ENCODE measurements at regions not wholly inside any gene's neighbourhood (a gene's known extent, or its start where the extent isn't known, plus 50 kb on each side); places are given as distances from the start of the nearest gene placed in this dataset.

DNA sequence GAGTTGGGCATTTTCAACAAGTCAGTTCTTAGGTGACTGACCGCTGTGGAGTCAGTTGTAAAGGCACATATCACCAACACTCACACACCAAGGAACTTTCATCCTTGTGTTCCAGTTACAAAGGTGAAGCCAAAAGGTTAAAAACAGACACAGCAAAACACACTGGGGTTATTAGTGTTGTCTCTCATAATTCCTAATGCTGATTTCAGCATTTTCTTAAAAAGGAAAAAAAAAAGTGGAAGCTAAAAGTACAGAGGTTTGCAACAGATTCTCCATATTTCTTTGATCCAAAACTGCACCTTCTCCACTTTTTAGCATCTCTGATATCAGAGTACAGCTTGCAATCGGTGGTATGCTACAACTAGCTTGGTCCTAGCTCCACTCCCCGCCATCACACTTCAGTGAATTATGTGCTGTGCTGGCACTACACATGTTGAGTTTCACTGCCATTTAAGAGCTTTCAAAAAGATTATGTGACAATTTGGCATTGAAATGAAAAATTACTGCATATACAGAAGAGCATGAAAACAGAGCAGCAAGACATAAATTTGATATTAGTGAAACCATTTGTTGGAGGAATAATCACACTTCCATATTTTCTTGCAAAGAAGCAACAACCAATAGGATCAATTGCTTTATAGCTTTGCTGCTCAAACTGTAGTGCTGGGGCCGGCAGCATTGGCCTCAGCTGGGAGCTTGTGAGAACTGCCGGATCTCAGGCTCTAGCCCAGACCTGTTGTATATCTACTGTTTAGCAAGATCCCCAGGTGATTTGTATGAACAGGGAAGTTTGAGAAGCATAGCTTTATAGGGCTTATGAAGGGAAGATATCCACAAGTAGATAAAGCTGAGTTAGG, 62.3 kb upstream of the DAPL1 start:
- peaks cover 0 to 6% (median 0%) of the 10 kb centered on the region in 5 donors for H3K27me3 ChIP-seq (ENCODE audit: control insufficient read depth in 5 of 5, insufficient read depth in 4 of 5, low read length in 5 of 5)
- H3K9me3 ChIP-seq (ENCODE audit: control insufficient read depth in 5 of 5, low read length in 5 of 5): no peaks in the 10 kb centered on the region
- H3K27ac ChIP-seq (ENCODE audit: low read depth, low read length): no peak overlapping the region
- H3K4me3 ChIP-seq (ENCODE audit: low read depth in 1 of 5, low read length in 5 of 5): no peak overlapping the region
- H3K4me1 ChIP-seq (ENCODE audit: control insufficient read depth in 5 of 5, insufficient read depth in 5 of 5, low read length in 5 of 5): no peaks in the 10 kb centered on the region
- H3K36me3 ChIP-seq (ENCODE audit: control insufficient read depth in 5 of 5, insufficient read depth in 5 of 5, low read length in 5 of 5): no peaks in the 10 kb centered on the region
- no peak overlapping the region for H3K9ac ChIP-seq (ENCODE audit: low read length in 5 of 5)

DNA sequence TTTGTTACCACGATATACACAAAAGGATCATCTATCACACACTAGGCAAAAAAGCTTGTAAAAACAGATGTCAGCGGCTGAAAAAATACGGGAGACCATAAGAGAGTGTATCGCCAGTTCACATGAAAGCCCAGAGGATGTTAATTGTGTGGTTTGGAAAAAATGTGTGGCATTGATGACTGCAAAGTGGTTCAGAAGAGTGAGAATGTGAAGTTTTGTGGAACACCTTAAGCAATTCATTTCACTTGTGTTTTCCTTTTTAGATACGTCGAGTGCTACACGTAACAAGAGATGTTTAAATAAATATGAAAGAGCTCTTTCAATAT, 61.7 kb upstream of the DAPL1 start:
- no peak overlapping the region for H3K9ac ChIP-seq (ENCODE audit: low read length in 5 of 5)
- no peaks in the 10 kb centered on the region for H3K9me3 ChIP-seq (ENCODE audit: control insufficient read depth in 5 of 5, low read length in 5 of 5)
- no peaks in the 10 kb centered on the region for H3K4me1 ChIP-seq (ENCODE audit: control insufficient read depth in 5 of 5, insufficient read depth in 5 of 5, low read length in 5 of 5)
- H3K27me3 ChIP-seq (ENCODE audit: control insufficient read depth in 5 of 5, insufficient read depth in 4 of 5, low read length in 5 of 5): peaks cover 0 to 6% (median 0%) of the 10 kb centered on the region in 5 donors
- no peaks in the 10 kb centered on the region for H3K36me3 ChIP-seq (ENCODE audit: control insufficient read depth in 5 of 5, insufficient read depth in 5 of 5, low read length in 5 of 5)
- H3K27ac ChIP-seq (ENCODE audit: low read depth, low read length): no peak overlapping the region
- no peak overlapping the region for H3K4me3 ChIP-seq (ENCODE audit: low read depth in 1 of 5, low read length in 5 of 5)

DNA sequence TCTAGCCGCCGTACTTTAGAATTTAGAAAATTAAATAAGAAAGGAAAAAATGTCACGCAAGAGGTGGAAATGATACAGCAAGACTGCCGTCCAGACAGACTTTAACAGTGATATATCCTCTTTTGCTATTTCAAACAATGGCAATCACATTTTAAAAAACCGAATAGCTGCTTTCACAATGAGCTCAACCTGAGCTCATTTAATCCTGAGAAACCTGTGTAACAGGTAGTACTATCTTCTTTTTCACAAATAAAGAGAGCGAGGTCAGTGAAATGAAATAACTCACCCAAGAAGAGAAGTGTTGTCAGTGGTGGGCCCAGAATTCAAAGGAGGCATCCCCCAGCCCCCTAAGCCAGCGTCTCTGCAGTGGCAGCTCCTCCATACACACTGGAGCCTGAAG, 60.7 kb upstream of the DAPL1 start:
- Histone ChIP-seq H3K9ac (ENCODE audit: low read length in 5 of 5) (no peak overlapping the region), H3K27ac (ENCODE audit: low read depth, low read length) (no peak overlapping the region), H3K36me3 (ENCODE audit: control insufficient read depth in 5 of 5, insufficient read depth in 5 of 5, low read length in 5 of 5) (no peaks in the 10 kb centered on the region), H3K4me3 (ENCODE audit: low read depth in 1 of 5, low read length in 5 of 5) (no peak overlapping the region), H3K9me3 (ENCODE audit: control insufficient read depth in 5 of 5, low read length in 5 of 5) (no peaks in the 10 kb centered on the region), H3K4me1 (ENCODE audit: control insufficient read depth in 5 of 5, insufficient read depth in 5 of 5, low read length in 5 of 5) (no peaks in the 10 kb centered on the region), H3K27me3 (ENCODE audit: control insufficient read depth in 5 of 5, insufficient read depth in 4 of 5, low read length in 5 of 5) (peaks cover 0 to 6% (median 0%) of the 10 kb centered on the region in 5 donors)

GRCh38 chr2:158735822-158736580, 59.1 kb upstream of the DAPL1 start:
- H3K4me1 ChIP-seq (ENCODE audit: control insufficient read depth in 5 of 5, insufficient read depth in 5 of 5, low read length in 5 of 5): peaks cover 0 to 10% (median 0%) of the 10 kb centered on the region in 5 donors
- H3K9ac ChIP-seq (ENCODE audit: low read length in 5 of 5): no peak overlapping the region
- no peak overlapping the region for H3K4me3 ChIP-seq (ENCODE audit: low read depth in 1 of 5, low read length in 5 of 5)
- no peak overlapping the region for H3K27ac ChIP-seq (ENCODE audit: low read depth, low read length)
- H3K27me3 ChIP-seq (ENCODE audit: control insufficient read depth in 5 of 5, insufficient read depth in 4 of 5, low read length in 5 of 5): no peaks in the 10 kb centered on the region
- H3K9me3 ChIP-seq (ENCODE audit: control insufficient read depth in 5 of 5, low read length in 5 of 5): no peaks in the 10 kb centered on the region
- no peaks in the 10 kb centered on the region for H3K36me3 ChIP-seq (ENCODE audit: control insufficient read depth in 5 of 5, insufficient read depth in 5 of 5, low read length in 5 of 5)

DNA sequence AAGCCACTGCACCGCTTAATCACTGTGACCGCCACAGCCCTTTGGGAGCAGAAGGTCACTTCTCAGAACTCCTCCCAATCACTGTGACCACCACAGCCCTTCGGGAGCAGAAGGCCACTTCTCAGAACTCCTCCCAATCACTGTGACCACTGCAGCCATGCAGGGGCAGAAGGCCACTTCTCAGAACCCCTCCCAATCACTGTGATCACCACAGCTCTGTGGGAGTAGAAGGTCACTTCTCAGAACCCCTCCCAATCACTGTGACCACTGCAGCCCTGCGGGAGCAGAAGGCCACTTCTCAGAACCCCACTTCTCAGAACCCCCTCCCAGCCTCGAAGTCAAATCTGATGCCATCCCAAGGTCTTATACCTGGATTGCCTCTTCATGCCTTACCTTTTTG, 56.8 kb upstream of the DAPL1 start:
- Histone ChIP-seq H3K4me3 (ENCODE audit: low read depth in 1 of 5, low read length in 5 of 5) (no peak overlapping the region), H3K4me1 (ENCODE audit: control insufficient read depth in 5 of 5, insufficient read depth in 5 of 5, low read length in 5 of 5) (peaks cover 0 to 29% (median 0%) of the 10 kb centered on the region in 5 donors), H3K36me3 (ENCODE audit: control insufficient read depth in 5 of 5, insufficient read depth in 5 of 5, low read length in 5 of 5) (no peaks in the 10 kb centered on the region), H3K27ac (ENCODE audit: low read depth, low read length) (no peak overlapping the region), H3K9me3 (ENCODE audit: control insufficient read depth in 5 of 5, low read length in 5 of 5) (no peaks in the 10 kb centered on the region), H3K27me3 (ENCODE audit: control insufficient read depth in 5 of 5, insufficient read depth in 4 of 5, low read length in 5 of 5) (no peaks in the 10 kb centered on the region), H3K9ac (ENCODE audit: low read length in 5 of 5) (no peak overlapping the region)

DNA sequence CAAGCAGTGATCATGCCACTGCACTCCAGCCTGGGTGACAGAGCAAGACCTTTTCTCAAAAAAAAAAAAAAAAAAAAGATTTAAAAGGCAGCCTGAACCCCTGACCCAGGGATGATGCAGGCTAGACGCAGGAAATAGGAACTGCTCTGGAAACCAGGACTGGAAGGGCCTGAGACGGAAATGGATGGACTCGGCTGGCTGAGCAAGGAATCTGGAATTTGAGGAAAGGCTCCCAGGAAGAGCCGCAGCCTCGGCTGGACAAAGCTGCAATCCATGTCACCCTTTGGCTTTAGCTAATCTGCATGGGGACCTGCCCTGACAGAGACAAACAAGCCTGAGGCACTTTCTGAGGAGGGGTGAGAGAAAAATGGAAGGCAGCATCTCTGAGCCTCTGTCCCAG, 55.0 kb upstream of the DAPL1 start:
- Histone ChIP-seq H3K9ac (ENCODE audit: low read length in 5 of 5) (no peak overlapping the region), H3K4me1 (ENCODE audit: control insufficient read depth in 5 of 5, insufficient read depth in 5 of 5, low read length in 5 of 5) (peaks cover 0 to 39% (median 0%) of the 10 kb centered on the region in 5 donors), H3K4me3 (ENCODE audit: low read depth in 1 of 5, low read length in 5 of 5) (no peak overlapping the region), H3K27ac (ENCODE audit: low read depth, low read length) (no peak overlapping the region), H3K36me3 (ENCODE audit: control insufficient read depth in 5 of 5, insufficient read depth in 5 of 5, low read length in 5 of 5) (no peaks in the 10 kb centered on the region), H3K27me3 (ENCODE audit: control insufficient read depth in 5 of 5, insufficient read depth in 4 of 5, low read length in 5 of 5) (peaks cover 0 to 6% (median 3%) of the 10 kb centered on the region in 5 donors), H3K9me3 (ENCODE audit: control insufficient read depth in 5 of 5, low read length in 5 of 5) (no peaks in the 10 kb centered on the region)

DNA sequence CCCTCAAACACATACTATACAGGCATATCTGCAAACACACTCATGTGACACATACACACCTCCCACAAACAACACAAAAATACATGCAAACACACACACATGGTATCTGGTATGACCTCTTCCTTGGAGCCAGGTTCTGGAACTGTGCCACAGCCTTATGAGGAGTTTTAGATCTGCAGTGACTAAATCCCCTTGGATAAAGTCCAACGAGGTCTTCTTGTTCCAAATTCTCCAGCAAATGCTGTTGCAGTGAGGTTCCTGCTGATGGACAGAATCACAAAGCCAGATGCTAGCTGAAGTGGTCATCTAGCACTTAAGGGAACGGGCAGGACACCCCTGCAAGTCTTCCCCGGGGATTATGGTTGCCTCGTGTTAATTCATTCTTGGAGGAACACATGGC, 54.5 kb upstream of the DAPL1 start:
- H3K4me1 ChIP-seq (ENCODE audit: control insufficient read depth in 5 of 5, insufficient read depth in 5 of 5, low read length in 5 of 5): peaks cover 0 to 43% (median 0%) of the 10 kb centered on the region in 5 donors
- H3K9ac ChIP-seq (ENCODE audit: low read length in 5 of 5): no peak overlapping the region
- H3K27me3 ChIP-seq (ENCODE audit: control insufficient read depth in 5 of 5, insufficient read depth in 4 of 5, low read length in 5 of 5): peaks cover 0 to 8% (median 6%) of the 10 kb centered on the region in 5 donors
- H3K27ac ChIP-seq (ENCODE audit: low read depth, low read length): no peak overlapping the region
- no peaks in the 10 kb centered on the region for H3K9me3 ChIP-seq (ENCODE audit: control insufficient read depth in 5 of 5, low read length in 5 of 5)
- H3K36me3 ChIP-seq (ENCODE audit: control insufficient read depth in 5 of 5, insufficient read depth in 5 of 5, low read length in 5 of 5): no peaks in the 10 kb centered on the region
- no peak overlapping the region for H3K4me3 ChIP-seq (ENCODE audit: low read depth in 1 of 5, low read length in 5 of 5)

- H3K27ac ChIP-seq (ENCODE audit: low read depth, low read length): no peak overlapping the region
- no peaks in the 10 kb centered on the region for H3K9me3 ChIP-seq (ENCODE audit: control insufficient read depth in 5 of 5, low read length in 5 of 5)
- H3K27me3 ChIP-seq (ENCODE audit: control insufficient read depth in 5 of 5, insufficient read depth in 4 of 5, low read length in 5 of 5): peaks cover 0 to 11% (median 6%) of the 10 kb centered on the region in 5 donors
- peaks cover 0 to 51% (median 0%) of the 10 kb centered on the region in 5 donors for H3K4me1 ChIP-seq (ENCODE audit: control insufficient read depth in 5 of 5, insufficient read depth in 5 of 5, low read length in 5 of 5)
- H3K9ac ChIP-seq (ENCODE audit: low read length in 5 of 5): no peak overlapping the region
- H3K4me3 ChIP-seq (ENCODE audit: low read depth in 1 of 5, low read length in 5 of 5): no peak overlapping the region
- no peaks in the 10 kb centered on the region for H3K36me3 ChIP-seq (ENCODE audit: control insufficient read depth in 5 of 5, insufficient read depth in 5 of 5, low read length in 5 of 5)
Observed at GRCh38 chr2:158741625-158742024, 53.5 kb upstream of the DAPL1 start.

DNA sequence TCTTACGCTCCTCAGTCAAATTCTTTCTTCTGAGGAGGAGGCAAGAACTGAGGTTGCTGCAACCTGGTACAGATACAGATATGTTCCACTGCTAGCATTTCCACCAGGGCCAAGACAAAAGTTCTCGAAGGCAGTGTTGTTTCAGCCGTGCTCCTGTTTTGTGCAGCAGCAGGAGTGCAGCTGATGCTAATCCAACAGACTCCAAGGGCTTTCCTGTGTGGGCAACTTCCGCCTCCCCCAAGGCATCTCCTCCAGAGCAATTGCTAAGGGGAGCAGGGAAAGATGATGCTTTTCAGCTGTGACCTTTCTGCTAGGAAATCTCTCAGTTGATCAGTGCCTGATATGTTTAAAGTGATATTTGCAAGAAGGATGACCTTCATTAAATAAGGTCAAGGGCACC, 52.6 kb upstream of the DAPL1 start:
- H3K27me3 ChIP-seq (ENCODE audit: control insufficient read depth in 5 of 5, insufficient read depth in 4 of 5, low read length in 5 of 5): peaks cover 0 to 13% (median 8%) of the 10 kb centered on the region in 5 donors
- peaks cover 0 to 53% (median 0%) of the 10 kb centered on the region in 5 donors for H3K4me1 ChIP-seq (ENCODE audit: control insufficient read depth in 5 of 5, insufficient read depth in 5 of 5, low read length in 5 of 5)
- H3K9me3 ChIP-seq (ENCODE audit: control insufficient read depth in 5 of 5, low read length in 5 of 5): no peaks in the 10 kb centered on the region
- H3K36me3 ChIP-seq (ENCODE audit: control insufficient read depth in 5 of 5, insufficient read depth in 5 of 5, low read length in 5 of 5): no peaks in the 10 kb centered on the region
- H3K27ac ChIP-seq (ENCODE audit: low read depth, low read length): no peak overlapping the region
- no peak overlapping the region for H3K9ac ChIP-seq (ENCODE audit: low read length in 5 of 5)
- no peak overlapping the region for H3K4me3 ChIP-seq (ENCODE audit: low read depth in 1 of 5, low read length in 5 of 5)

DNA sequence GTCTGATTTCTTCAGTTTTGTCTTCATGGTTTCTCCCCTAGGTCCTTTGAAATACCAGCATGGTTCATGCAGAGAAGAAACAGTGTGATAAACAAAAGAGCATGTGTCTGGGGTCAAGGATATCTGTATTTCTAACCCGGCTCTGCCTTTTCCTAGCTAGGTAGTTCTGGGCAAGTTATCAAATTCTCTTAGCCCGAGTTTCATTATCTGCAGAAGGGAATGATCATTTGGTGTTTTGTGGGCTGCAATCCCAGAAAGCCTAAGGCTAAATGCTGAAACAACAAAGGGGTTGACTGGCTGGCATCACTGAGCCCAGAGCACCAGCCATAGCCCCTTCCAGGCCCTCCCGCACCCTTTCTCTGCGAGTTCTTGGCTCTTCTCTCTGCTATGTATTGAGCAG, 51.7 kb upstream of the DAPL1 start:
- Histone ChIP-seq H3K27ac (ENCODE audit: low read depth, low read length) (no peak overlapping the region), H3K4me3 (ENCODE audit: low read depth in 1 of 5, low read length in 5 of 5) (no peak overlapping the region)

More for the DNA sequence above, 51.7 kb upstream of the DAPL1 start:
- no peaks in the 10 kb centered on the region for H3K9me3 ChIP-seq (ENCODE audit: control insufficient read depth in 5 of 5, low read length in 5 of 5)
- H3K27me3 ChIP-seq (ENCODE audit: control insufficient read depth in 5 of 5, insufficient read depth in 4 of 5, low read length in 5 of 5): peaks cover 0 to 17% (median 8%) of the 10 kb centered on the region in 5 donors
- H3K4me1 ChIP-seq (ENCODE audit: control insufficient read depth in 5 of 5, insufficient read depth in 5 of 5, low read length in 5 of 5): peaks cover 0 to 53% (median 0%) of the 10 kb centered on the region in 5 donors
- no peak overlapping the region for H3K9ac ChIP-seq (ENCODE audit: low read length in 5 of 5)
- H3K36me3 ChIP-seq (ENCODE audit: control insufficient read depth in 5 of 5, insufficient read depth in 5 of 5, low read length in 5 of 5): no peaks in the 10 kb centered on the region
